IMR-90 (cell line): ENCODE measurements at regions not wholly inside any gene's neighbourhood (a gene's known extent, or its start where the extent isn't known, plus 50 kb on each side); places are given as distances from the start of the nearest gene placed in this dataset.

Experiments
- BHLHE40 ChIP-seq: fragments of 150-350 bp; IDR thresholded peaks from 2 replicates; pipeline ENCODE4 v1.6.1; 2016; ENCODE audit warnings: mild to moderate bottlenecking, low read depth, low read length
- CEBPB ChIP-seq: IDR thresholded peaks from 2 replicates; pipeline ENCODE4 v1.6.1; 2012; ENCODE audit warnings: low read depth, low read length, improper control_type of control experiment
- CHD1 ChIP-seq: IDR thresholded peaks from 2 replicates; pipeline ENCODE4 v1.6.1; 2012; ENCODE audit warnings: low read depth, low read length, improper control_type of control experiment
- CTCF ChIP-seq: conservative IDR thresholded peaks from 2 replicates; pipeline ENCODE4 v1.5.1; 2012; ENCODE audit warnings: mild to moderate bottlenecking, low read depth, low read length, improper control_type of control experiment
- ELK1 ChIP-seq: fragments of 150-350 bp; IDR thresholded peaks from 2 replicates; pipeline ENCODE4 v1.6.1; 2016; ENCODE audit warnings: low read depth, mild to moderate bottlenecking, low read length, moderate library complexity, borderline replicate concordance
- MAFK ChIP-seq: IDR thresholded peaks from 2 replicates; pipeline ENCODE4 v1.6.1; 2012; ENCODE audit warnings: low read depth, low read length, improper control_type of control experiment
- MAZ ChIP-seq: IDR thresholded peaks from 2 replicates; pipeline ENCODE4 v1.6.1; 2012; ENCODE audit warnings: low read depth, mild to moderate bottlenecking, low read length, improper control_type of control experiment, moderate library complexity, borderline replicate concordance
- MXI1 ChIP-seq: IDR thresholded peaks from 2 replicates; pipeline ENCODE4 v1.6.1; 2012; ENCODE audit warnings: low read depth, mild to moderate bottlenecking, low read length, moderate library complexity, borderline replicate concordance
- POLR2A ChIP-seq: IDR thresholded peaks from 2 replicates; pipeline ENCODE4 v1.6.1; 2012; ENCODE audit warnings: mild to moderate bottlenecking, low read depth, low read length
- RAD21 ChIP-seq: IDR thresholded peaks from 2 replicates; pipeline ENCODE4 v1.6.1; 2012; ENCODE audit warnings: low read length, improper control_type of control experiment
- RCOR1 ChIP-seq: IDR thresholded peaks from 2 replicates; pipeline ENCODE4 v1.6.1; 2012; ENCODE audit warnings: mild to moderate bottlenecking, low read length, improper control_type of control experiment; ENCODE audit not compliant: insufficient replicate concordance
- RFX5 ChIP-seq: IDR thresholded peaks from 2 replicates; pipeline ENCODE4 v1.8.0; 2012; ENCODE audit warnings: low read depth, mild to moderate bottlenecking, low read length, moderate library complexity
- SMC3 ChIP-seq: fragments of 150-350 bp; IDR thresholded peaks from 2 replicates; pipeline ENCODE4 v1.6.1; 2016; ENCODE audit warnings: low read depth, mild to moderate bottlenecking, antibody characterized with exemption, low read length, moderate library complexity
- USF2 ChIP-seq: fragments of 150-350 bp; IDR thresholded peaks from 2 replicates; pipeline ENCODE4 v1.6.1; 2017; ENCODE audit warnings: mild to moderate bottlenecking, antibody characterized with exemption, low read length, low read depth

- TF ChIP-seq CTCF: no peak
- no peak for TF ChIP-seq MXI1
- no peak for TF ChIP-seq SMC3
- TF ChIP-seq POLR2A: no peak
- no peak for TF ChIP-seq CHD1
- TF ChIP-seq CEBPB: no peak
- TF ChIP-seq RAD21: no peak
- TF ChIP-seq MAZ: no peak
- no peak for TF ChIP-seq BHLHE40
- no peak for TF ChIP-seq RCOR1
- no peak for TF ChIP-seq ELK1
- TF ChIP-seq USF2: no peak
- no peak for TF ChIP-seq MAFK
- no peak for TF ChIP-seq RFX5
Measured at GRCh38 chr2:122736279-122736678, 980.8 kb downstream of the TSN start.
